DMS153 treated with DMSO at 0.1 percent for 48 hours (cell line): ENCODE measurements at regions not wholly inside any gene's neighbourhood (a gene's known extent, or its start where the extent isn't known, plus 50 kb on each side); places are given as distances from the start of the nearest gene placed in this dataset.

Experiments used
- DNase-seq: peaks from one replicate; lab custom pipeline; 2025; ENCODE audit not compliant: unreplicated experiment; lab: John Stamatoyannopoulos, UW

DNA sequence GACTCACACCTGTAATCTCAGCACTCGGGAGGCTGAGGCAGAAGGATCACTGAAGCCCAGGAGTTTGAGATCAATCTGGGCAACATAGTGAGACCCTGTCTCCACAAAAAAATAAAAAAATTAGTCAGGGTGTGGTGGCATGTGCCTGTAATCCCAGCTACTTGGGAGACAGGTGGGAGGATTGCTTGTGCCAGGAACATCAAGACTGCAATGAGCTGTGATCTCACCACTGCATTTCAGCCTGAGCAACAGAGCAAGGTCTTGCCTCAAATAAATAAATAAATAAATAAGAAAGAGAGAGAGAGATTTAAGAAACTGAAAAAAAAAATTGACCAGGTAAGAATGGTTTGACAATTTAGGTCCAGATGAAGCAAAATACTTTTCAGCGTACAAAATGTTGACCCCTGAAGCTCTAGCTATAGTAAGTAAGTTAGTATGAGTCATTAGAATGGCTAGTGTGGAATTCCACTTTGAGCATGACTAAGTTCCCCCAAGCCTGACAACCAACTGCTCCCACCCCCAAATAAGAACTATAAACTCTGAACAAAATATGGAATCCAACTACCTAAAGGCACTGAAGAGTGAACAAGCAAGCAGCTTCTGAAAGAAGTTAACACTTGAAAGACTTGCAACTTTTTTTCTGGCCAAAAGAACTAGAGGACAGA, 217.8 kb upstream of the TLE4 start:
- DNase-seq = no peak

DNA sequence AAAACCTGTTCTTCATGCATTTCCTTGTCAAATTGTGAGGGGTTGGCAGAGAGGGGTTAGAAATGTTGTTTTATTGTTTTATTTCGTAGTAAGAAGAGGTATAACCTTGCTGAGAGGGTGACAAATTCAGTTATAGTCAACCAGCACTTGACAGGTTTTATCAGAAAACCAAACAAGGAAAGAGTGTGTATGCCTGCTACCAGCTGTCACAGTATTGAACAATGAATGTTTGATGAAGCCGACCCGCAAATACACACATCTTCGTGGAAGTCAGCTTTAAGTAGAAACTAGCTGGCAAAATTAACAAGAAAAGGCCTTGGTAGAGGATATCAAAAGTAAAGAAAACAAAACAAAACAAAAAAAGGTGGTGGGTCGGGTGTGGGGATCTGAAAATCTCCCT, 214.6 kb upstream of the TLE4 start:
- DNase-seq = peak; percentile 17

DNA sequence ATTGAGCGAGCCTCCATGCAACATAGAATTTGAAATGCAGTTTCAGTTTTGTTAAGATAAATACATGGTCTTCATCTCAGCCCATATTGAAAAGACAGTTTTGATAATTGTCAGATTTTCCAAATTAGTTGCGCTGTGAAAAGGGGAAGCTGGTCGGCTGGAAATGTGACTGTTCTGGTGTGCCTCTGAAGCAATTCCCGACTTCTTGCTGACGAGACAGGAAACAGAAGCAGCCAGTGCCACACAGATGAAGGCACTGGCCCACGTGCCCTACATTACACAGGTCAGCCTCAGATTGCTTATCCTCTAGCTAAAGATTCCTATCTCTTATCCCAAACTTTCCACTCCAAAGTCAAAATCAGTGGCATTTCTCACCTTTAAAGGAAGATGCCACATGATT, 214.1 kb upstream of the TLE4 start:
- DNase-seq = peak; percentile 29

DNA sequence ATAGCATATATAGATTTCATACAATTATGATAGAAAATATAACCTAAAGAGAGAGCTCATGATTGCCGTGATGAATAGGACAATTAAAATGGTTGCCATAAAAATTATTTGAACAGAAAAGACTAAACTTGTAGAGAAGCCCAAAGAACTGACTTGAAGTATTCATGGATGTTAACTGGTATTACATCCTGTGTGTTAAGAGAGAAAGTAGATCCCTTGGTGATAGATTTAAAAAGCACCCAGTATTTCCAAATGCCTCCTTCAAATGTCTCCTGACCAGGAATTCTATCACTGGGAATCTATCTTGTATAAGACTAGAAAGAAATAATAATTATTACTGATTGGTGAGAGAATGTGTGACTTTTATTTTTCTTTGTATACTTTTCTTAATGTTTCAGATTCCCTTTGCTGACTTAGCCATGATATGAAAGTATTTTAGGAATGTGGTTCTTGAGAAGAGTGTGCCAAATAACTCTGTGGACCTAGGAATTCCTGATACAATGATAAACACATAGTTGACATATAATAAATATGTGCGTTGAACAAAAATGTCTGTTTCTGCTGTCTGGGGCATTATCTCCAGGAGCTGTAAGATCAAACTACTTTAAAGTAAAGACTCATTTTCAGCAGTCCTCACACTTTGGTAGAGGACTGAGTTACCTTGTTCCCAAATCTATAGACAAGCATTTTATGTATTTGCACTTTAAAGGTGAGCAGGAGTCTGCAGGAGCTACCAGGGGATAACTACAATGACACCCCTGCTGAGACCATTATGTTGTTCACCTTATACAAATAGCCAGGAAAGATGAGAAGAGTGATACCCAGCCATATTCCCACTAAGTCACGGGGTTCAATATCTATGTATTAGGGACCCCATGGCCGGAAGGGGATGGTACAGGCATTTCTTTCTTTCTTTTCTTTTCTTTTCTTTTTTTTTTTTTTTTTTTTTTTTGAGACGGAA, 211.1 kb upstream of the TLE4 start:
- DNase-seq = no peak

DNA sequence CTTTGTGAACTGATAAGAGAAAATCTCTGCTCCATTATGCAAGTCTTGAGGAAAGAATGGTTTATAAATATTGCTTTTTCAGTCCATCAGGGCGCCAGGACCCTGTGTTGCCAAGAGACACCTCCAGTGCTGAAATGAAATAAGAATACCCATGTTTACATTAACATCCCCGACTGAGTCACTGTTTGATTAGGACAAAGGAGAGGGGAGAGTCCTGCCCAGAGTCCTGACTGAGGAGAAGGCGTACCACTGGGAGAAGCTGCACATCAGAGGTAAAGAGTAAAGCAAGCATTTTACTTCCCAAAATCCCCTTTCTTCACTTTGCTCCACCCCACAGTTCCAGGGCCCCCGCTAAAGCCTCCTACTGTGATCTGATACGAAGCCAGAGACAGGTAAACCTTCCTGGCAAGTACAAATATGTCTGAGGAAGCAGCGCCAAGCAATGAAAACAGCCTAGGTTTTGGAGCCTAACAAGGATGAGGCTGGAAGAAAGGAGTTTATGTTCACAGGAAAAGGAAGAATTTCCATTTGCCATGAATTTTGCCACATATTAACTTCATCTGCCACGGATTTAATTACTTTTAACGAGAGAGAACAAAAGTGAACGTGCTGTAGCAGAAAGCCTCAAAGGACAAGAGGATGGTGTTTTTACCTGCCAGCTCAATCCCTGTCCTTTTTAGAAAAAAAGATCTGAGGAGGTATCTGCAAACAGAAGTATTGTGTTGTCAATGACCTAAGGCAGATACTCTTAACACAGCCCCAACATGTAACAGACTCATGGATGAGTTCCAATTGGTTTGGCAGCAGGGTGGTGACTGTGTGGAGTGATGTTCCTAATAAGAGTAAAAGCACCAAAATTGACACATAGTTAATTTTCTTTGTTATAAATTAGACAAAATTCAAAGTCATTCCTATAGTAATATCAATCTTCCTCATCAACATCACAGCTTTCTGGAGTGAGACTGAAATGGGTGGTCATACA, 209.4 kb upstream of the TLE4 start:
- peak; percentile 82 for DNase-seq

DNA sequence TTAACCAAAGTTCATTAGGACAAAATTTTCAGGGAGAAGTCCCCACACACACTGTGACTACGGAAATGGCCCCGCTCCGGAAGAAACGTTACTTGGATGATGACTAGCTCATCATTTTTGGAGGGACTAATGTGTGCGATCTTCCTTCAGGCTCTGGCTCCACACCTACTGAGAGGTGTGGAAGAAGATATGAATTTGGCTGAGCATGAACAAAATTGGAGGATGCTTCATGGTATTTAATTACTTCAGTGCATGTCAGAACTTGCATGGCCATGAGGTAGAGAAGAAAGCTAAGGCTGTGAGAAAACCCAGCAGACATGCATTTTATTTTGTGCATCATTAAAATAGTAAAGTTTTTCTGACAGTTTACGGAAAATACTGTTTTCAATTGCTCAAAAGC, 202.1 kb upstream of the TLE4 start:
- no peak for DNase-seq

DNA sequence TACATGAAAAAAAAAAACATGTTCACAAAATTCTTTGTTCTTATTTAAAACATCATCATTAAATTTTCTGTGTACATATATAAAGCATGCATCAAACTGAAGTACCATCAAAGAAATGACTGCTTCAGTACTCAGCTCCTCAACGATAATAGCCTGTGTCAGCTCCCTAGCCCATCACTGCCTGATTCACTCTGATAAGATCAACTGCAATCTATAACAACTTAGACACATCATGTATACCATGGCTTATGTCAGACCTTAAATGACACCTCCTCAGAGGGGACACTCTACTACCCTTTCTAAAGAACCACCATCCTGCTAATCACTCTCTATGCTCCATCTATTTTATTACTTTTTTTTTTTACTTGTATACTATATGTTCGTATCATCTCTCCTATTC, 200.5 kb upstream of the TLE4 start:
- no peak for DNase-seq

DNA sequence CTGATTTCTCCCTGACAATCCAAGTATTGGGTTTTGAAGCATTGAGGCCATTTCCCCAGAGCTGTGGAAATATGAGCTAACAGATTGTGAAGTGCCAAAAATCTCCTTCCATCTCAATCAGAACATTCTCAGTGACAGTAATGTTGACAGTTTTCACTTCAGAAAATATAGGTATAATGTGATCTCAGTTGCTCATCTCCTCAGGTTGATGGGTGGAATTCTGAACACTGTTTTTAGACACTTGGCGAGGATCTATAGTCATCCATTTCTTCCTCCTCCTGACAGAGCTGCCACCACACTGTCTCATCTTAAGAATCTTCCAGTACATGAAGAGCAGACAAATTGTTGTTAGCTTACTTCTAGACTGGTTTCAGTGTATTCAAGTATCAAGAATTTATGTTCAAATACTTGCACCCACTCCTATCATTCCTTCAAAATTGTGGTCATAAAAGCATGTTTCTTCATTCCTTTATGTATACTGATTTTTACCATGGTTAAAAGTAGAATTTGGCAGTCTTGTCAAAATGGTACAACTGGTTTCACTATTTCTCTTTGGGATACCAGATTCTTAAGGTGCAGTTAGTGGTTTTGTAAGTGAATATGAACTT, 199.7 kb upstream of the TLE4 start:
- no peak for DNase-seq

DNA sequence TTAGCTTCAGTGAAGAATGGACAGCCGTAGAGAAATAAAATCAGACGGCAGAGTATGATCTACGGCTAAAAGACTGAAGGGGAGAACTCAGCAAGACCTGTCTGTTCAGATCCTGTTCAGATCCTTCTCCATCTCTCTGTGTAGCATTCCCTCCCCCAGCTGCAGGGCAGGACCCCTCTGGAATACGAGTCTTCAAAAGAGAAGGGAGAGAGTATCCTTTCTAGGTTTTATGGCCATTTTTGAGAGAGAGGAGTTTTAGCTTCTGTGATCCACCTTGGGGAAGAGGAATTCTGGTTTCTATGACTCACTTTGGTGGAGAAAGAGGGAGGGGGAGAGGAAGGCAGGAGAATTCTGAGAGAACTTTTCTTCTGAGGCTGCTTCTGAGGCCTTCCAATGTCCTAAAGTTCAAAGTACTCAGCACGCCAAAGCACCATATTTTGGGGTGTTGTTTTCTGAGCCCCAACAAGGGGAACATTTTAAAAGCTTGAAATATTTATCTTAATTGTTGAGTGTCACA, 194.4 kb upstream of the TLE4 start:
- DNase-seq = no peak

DNA sequence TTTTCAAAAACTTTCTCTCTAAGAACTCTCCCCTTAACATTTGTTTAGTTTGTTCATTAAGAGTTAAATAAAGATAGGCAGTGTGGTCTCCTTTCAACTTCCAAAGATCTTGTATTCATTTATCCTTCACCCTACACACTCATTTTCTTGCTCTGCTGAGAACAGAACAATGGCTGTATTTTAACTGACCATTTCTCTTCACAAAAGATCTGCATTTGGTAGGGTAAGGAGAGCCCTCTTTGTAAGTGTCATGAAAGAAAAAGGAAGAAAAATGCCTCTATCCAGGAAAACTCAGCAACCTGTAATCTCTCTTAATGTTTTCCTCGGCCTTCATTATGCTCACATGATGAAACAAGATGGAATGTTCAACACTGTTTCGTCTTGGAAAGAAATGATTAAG, 193.7 kb upstream of the TLE4 start:
- no peak for DNase-seq

DNA sequence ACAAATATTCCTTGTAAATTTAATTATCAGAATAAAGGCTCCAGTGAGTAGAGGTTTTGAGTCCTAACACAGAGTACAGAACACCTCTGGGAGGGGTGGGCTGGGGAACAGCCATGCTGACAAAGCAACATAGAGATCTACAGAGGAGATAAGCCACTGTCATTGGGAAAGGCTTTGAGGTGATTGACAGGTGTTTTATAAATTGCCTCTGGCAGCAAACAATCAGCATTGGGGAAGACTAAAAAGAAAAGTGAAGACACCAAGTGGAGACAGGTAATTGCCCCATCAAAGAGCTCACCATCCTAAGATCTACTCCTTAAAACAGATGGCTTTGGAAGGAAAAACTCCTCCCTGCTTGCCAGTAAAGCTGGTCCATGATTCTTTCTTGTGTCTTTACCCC, 189.7 kb upstream of the TLE4 start:
- no peak for DNase-seq

DNA sequence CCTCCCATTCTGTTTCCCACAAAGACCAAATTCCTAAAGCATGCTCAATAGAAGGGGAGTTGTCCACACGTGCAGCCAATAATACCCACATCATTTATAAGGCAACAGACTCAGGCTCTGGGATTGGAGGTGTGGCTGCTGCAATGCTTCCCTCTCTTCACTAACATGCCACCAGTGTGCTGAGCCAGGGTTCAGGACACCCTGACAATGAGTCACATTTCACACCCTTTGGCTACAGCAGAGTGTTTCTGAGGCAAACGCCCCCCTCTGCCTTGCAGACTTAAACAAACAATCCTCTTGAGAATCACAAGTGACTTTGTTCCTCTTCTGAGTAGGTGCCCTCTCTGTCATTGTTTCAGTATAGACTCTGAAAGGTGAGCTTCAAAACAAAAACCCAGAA, 189.3 kb upstream of the TLE4 start:
- DNase-seq = no peak

DNA sequence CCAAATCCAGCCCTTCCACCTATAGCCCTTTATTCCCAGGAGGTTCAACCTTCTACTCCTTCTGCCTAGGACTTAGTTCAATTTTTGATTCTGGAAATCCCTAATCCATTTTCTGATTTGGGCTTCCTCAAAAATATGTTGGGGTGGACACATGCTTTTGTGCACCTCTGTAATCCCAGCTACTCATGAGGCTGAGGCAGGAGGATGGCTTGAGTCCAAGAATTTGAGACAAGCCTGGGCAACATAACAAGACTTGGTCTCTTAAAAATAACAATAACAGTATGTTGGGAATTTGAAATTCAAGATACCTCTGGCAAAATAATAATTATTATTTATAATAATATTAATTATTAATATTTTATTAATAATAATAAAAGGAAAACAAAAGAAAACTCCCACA, 188.7 kb upstream of the TLE4 start:
- no peak for DNase-seq

DNA sequence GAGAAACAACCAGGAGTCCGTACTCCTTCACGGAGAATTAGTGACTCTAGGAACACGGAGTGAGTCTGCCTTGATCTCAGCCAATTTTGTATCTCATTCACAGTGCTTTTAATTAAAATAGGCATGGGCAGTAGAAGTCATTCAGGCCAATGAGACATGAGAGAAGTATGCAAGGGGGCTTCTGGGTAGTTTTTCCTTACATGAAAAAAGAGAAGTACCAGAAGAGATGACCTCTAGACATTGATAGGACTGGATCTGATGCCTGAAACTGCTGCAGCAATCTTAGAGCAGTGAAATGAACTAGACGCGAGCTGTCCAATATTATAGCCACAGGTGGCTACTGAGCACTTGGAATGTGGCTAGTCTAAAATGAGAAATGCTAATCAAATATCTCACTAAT, 187.7 kb upstream of the TLE4 start:
- DNase-seq = no peak

DNA sequence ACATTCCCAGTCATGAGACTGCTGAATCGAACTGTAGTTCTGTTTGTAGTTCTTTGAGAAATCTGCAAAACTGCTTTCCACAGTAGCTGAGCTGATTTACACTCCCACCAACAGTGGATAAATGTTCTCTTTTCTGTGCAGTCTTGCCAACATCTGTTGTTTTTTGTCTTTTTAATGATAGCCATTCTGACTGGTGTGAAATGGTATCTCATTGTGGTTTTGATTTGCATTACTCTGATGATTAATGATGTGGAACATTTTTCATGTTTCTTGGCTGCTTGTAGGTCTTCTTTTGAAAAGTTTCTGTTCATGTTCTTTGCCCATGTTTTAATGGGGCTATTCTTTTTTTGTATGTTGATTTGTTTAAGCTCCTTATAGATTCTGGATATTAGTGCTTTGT, 187.3 kb upstream of the TLE4 start:
- DNase-seq = no peak

DNA sequence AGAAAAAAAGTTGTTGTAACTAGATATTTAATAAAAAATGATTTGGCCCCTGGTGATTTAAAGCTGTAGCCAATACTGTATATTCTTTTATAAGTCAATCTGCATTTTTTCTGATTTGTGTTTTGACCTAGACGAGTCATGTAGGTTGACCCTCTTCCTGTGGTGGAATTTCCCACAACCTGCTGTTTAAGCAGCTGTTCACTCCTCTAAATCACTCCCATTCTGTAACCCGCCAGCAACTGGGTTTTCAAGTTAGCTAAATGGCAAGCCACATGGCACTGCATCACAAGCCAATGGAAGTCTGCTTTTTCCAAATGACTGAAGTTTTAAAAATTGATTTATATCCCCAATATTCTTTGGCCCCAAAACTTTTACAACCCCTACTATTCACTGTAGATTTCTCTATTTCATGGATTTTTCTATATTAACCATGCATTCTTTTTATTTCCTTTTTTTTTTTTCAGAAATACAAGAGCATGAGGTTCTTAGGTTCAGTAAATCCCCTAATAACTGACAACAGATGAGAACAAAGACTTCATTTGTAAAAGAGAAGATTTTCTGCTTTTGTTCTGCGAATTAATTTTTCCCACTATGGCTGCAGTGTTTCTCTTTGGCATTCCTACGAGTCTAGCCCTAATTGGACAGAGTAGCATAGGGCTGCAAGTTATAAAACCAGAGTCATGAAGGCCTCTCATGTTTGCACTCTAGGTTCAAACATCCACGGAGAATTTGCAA, 184.5 kb upstream of the TLE4 start:
- no peak for DNase-seq

DNA sequence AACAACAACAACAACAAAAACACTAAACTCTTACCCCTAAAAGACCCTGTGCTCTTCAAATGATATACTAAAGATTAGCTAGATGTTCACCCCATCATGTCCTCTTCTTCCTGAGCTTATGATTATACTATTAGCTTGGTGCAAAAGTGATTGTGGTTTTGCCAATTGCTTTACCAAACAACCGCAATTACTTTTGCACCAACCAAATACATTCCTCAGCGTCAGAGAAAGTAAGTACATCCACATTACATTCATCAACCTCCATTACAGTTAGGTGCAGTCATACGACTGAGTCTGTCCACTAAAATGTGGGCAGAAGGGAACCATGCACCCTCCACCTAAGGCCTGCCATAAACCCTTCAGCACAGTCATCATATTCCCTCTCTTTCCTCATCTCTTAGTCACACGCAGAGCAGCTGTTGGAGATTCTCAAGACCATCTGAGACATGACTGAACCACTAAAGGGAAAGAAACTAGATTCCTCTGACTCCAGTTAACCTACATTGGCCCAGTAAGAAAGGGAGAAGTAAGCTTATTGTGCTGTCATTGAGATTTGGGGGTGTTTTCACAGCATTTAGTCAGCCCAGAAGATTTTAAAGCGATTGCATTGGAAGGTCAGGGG, 181.6 kb upstream of the TLE4 start:
- no peak for DNase-seq

DNA sequence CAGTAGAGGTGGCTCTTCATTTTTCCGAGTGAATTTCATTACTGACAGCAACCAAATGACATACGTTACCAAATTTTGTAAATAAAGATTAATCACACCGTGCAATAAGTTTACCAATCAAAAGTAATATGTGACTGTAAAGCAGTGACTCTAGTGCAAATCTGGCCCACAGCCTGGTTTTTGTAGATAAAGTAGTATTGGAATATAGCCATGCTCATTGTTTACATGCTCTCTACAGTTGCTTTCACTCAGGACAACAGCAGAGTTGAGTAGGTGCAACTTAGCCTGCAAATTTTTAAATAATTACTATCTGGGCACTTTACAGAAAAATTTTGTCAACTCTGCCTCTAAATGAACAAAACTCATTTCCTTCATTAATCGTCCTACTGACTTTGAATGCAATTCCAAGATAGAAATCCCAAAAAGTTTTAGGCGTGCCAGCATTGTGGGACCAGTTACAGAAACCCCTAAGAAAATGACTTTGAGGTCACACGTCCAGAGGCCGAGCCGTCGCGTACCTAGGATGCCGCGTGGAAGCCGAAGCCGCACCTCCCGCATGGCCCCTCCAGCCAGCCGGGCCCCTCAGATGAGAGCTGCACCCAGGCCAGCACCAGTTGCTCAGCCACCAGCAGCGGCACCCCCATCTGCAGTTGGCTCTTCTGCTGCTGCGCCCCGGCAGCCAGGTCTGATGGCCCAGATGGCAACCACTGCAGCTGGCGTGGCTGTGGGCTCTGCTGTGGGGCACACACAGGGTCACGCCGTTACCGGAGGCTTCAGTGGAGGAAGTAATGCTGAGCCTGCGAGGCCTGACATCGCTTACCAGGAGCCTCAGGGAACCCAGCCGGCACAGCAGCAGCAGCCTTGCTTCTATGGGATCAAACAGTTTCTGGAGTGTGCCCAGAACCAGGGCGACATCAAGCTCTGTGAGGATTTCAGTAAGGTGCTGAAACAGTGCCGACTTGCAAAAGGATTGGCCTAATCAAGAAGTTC, 180.7 kb upstream of the TLE4 start:
- DNase-seq = no peak
